ENCODE measurements at regions not wholly inside any gene's neighbourhood (a gene's known extent, or its start where the extent isn't known, plus 50 kb on each side); places are given as distances from the start of the nearest gene placed in this dataset.

DNA sequence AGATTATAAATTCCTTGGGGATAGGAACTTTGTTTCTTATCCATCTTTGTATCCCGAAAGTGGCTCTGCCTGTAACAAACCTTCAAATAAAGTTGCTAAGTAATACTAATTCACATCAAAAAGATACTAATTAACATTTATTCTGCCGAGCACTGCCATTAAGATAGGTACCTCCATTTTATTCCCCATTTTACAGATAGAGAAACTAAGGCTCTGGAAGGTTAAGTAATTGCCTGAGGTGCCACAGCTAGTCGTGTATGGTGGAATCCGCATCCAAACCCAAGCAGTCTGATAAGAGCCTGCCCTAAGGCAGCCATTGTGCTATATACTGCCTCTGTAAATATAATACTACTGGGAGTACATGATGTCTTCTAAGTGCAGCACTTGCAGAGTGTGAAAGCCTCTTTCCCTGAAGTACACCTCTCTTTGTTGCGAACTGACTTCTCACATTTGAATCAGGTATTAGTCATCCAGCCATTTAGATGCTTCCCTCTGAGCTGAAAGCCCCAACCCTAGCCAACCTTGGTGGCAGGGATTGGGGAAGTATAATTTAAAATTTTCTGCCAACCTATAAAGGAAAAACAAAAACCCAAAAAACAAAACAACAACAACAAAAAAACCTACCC is 78.5 kb upstream of the CHD2 start:
- peaks cover 72% of the 10 kb centered on the region for H3K4me1 Mint-ChIP-seq

More for the DNA sequence above, 78.5 kb upstream of the CHD2 start:
- Histone ChIP-seq H4K20me1 (replicated peaks; ENCODE audit: insufficient read depth) (no peaks in the 10 kb centered on the region), H3F3A (replicated peaks; ENCODE audit: low read depth) (peaks cover 8% of the 10 kb centered on the region; the same call in 1 of the 2 replicates), H3K27me3 (ENCODE audit: insufficient read depth) (peaks cover 12% of the 10 kb centered on the region; the same call in 1 of the 2 replicates), H3K4me2 (peak overlapping the region; percentile 21), H2AFZ (no peak overlapping the region), H3K4me1 (ENCODE audit: insufficient read depth) (peaks cover 64% of the 10 kb centered on the region), H3K9me2 (ENCODE audit: insufficient read depth) (no peaks in the 10 kb centered on the region), H3K27ac (ENCODE audit: low read depth) (no peak overlapping the region), H3K79me2 (replicated peaks; ENCODE audit: insufficient read depth) (no peaks in the 10 kb centered on the region), H3K36me3 (ENCODE audit: insufficient read depth) (no peaks in the 10 kb centered on the region), H3K4me3 (peak overlapping the region; percentile 2)
- Mint-ChIP-seq H3K9me3 (no peaks in the 10 kb centered on the region), H3K27me3 (ENCODE audit: insufficient read depth, low read depth, poor library complexity) (peaks cover 12% of the 10 kb centered on the region), H3K4me3 (peak overlapping the region; percentile 37), H3K36me3 (ENCODE audit: low read depth) (no peaks in the 10 kb centered on the region), H3K27ac (peak overlapping the region; percentile 19)
- no peak for ATAC-seq
- DNase-seq (ENCODE audit: low spot score) = no peak
- TF ChIP-seq, protein P1, sequence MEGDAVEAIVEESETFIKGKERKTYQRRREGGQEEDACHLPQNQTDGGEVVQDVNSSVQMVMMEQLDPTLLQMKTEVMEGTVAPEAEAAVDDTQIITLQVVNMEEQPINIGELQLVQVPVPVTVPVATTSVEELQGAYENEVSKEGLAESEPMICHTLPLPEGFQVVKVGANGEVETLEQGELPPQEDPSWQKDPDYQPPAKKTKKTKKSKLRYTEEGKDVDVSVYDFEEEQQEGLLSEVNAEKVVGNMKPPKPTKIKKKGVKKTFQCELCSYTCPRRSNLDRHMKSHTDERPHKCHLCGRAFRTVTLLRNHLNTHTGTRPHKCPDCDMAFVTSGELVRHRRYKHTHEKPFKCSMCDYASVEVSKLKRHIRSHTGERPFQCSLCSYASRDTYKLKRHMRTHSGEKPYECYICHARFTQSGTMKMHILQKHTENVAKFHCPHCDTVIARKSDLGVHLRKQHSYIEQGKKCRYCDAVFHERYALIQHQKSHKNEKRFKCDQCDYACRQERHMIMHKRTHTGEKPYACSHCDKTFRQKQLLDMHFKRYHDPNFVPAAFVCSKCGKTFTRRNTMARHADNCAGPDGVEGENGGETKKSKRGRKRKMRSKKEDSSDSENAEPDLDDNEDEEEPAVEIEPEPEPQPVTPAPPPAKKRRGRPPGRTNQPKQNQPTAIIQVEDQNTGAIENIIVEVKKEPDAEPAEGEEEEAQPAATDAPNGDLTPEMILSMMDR (conservative IDR thresholded peaks at IDR 0.05; ENCODE audit: low read depth in 2 of 2) = no peak
- TF ChIP-seq ETS1 (IDR thresholded peaks at IDR 0.05) (no peak), ZNF114 (CRISPR knock-in tag; IDR thresholded peaks at IDR 0.05) (no peak), EZH2phosphoT487 (IDR thresholded peaks at IDR 0.05; ENCODE audit: unreplicated experiment) (no peak), STAT1 (IDR thresholded peaks at IDR 0.05; ENCODE audit: unreplicated experiment) (no peak), ZNF331 (CRISPR knock-in tag; IDR thresholded peaks at IDR 0.05; ENCODE audit: low read depth) (no peak), POLR2AphosphoS5 (IDR thresholded peaks at IDR 0.05; ENCODE audit: low read depth) (no peak), NANOG (IDR thresholded peaks at IDR 0.05; ENCODE audit: borderline replicate concordance) (no peak), REST (IDR thresholded peaks at IDR 0.05; ENCODE audit: unreplicated experiment) (no peak), EZH2 (IDR thresholded peaks at IDR 0.05; ENCODE audit: low read depth, unreplicated experiment) (no peak), ZNF462 (CRISPR knock-in tag; IDR thresholded peaks at IDR 0.05) (no peak), JUNB (IDR thresholded peaks at IDR 0.05; ENCODE audit: unreplicated experiment) (no peak), CREB1 (CRISPR knock-in tag; IDR thresholded peaks at IDR 0.05; ENCODE audit: low read depth) (no peak)

Data from GM23338 (cell line).